ENCODE measurements at regions not wholly inside any gene's neighbourhood (a gene's known extent, or its start where the extent isn't known, plus 50 kb on each side); places are given as distances from the start of the nearest gene placed in this dataset.

DNA sequence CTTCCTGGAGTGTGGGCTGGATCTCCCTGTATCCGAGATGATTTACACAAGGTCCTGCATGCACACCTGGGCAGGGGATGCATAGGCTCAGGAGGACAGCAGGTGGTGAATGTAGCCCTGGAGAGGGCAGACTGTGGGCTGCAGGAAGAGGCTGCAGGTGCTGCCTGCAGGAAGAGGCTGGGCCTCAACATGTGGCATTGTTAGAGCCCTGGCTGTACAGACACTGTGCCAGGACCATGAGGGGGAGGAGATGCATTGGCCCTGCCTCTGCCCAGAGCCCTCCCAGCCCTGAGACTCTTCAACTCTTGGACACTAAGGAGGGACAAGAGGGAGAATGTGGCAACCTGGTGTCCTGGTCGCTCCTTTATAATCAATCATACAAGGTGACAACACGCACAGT is 392.8 kb downstream of the TNS1 start:
- TF ChIP-seq, protein P1, sequence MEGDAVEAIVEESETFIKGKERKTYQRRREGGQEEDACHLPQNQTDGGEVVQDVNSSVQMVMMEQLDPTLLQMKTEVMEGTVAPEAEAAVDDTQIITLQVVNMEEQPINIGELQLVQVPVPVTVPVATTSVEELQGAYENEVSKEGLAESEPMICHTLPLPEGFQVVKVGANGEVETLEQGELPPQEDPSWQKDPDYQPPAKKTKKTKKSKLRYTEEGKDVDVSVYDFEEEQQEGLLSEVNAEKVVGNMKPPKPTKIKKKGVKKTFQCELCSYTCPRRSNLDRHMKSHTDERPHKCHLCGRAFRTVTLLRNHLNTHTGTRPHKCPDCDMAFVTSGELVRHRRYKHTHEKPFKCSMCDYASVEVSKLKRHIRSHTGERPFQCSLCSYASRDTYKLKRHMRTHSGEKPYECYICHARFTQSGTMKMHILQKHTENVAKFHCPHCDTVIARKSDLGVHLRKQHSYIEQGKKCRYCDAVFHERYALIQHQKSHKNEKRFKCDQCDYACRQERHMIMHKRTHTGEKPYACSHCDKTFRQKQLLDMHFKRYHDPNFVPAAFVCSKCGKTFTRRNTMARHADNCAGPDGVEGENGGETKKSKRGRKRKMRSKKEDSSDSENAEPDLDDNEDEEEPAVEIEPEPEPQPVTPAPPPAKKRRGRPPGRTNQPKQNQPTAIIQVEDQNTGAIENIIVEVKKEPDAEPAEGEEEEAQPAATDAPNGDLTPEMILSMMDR (IDR thresholded peaks at IDR 0.05; ENCODE audit: low read depth, low read length, poor library complexity, severe bottlenecking), result no peak
- TF ChIP-seq EZH2phosphoT487 (IDR thresholded peaks at IDR 0.05; ENCODE audit: borderline replicate concordance, low read length), result no peak

Measured in DOHH2 (cell line).